Stomach (tissue), 8 donors: ENCODE measurements at regions not wholly inside any gene's neighbourhood (a gene's known extent, or its start where the extent isn't known, plus 50 kb on each side); places are given as distances from the start of the nearest gene placed in this dataset.

Experiments used
- DNase-seq, 2 donors: peaks; one replicate each; pipeline versions ENCODE4 v3.0.0 to v3.0.0-alpha.2; 2013 to 2019
- H3K27ac ChIP-seq, 5 donors: fragments of 200-600 bp in 4 of 5; sonication (generic) in 4 of 5; one replicate each; pipeline ENCODE4 v1.5.1; 2013 to 2019; ENCODE audit warnings: mild to moderate bottlenecking in 1 of 5, moderate library complexity in 1 of 5
- H3K27me3 ChIP-seq, 3 donors: fragments of 200-600 bp; sonication (generic); one replicate each; pipeline ENCODE4 v1.5.1; 2017 to 2019; ENCODE audit warnings: mixed run types in 1 of 3
- H3K36me3 ChIP-seq, 4 donors: fragments of 200-600 bp; sonication (generic); 1 replicate in 3 of 4; 2 replicates in 1 of 4; pipeline ENCODE4 v1.5.1; 2016 to 2019
- H3K4me1 ChIP-seq, 4 donors: fragments of 200-600 bp; sonication (generic); one replicate each; pipeline ENCODE4 v1.5.1; 2016 to 2019
- H3K4me3 ChIP-seq, 4 donors: fragments of 200-600 bp; sonication (generic) in 3 of 4; one replicate each; pipeline ENCODE4 v1.5.1; 2016 to 2019; ENCODE audit warnings: mild to moderate bottlenecking in 1 of 4
- H3K9me3 ChIP-seq, 4 donors: fragments of 200-600 bp; sonication (generic); one replicate each; pipeline ENCODE4 v1.5.1; 2016 to 2019
- CTCF ChIP-seq, 7 experiments: fragments of 450-650 bp in 4 of 7; fragments of 200-600 bp in 3 of 7; sonication (generic) in 3 of 7; IDR thresholded peaks; one replicate each; pipeline ENCODE4 v1.5.1; 2016 to 2019; ENCODE audit warnings: antibody characterized with exemption in 7 of 7, control low read depth in 2 of 7, mild to moderate bottlenecking in 1 of 7
- EP300 ChIP-seq: sonication (generic); formaldehyde crosslinking; IDR thresholded peaks from one replicate; pipeline ENCODE4 v1.6.1; 2017; ENCODE audit warnings: antibody characterized with exemption
- POLR2A ChIP-seq, 4 donors: fragments of 450-650 bp; IDR thresholded peaks; one replicate each; pipeline ENCODE4 v1.6.1; 2016; ENCODE audit warnings: antibody characterized with exemption in 4 of 4, control low read depth in 2 of 4, mild to moderate bottlenecking in 1 of 4, moderate library complexity in 1 of 4
- POLR2AphosphoS5 ChIP-seq, 3 donors: sonication (generic); formaldehyde crosslinking; IDR thresholded peaks; one replicate each; pipeline ENCODE4 v1.6.1; 2016; ENCODE audit warnings: antibody characterized with exemption in 3 of 3
- WGBS, 5 donors: extraction: QIAGEN DNeasy Blood & Tissue Kit in 3 of 5; methylation state at CpG; one replicate each; pipeline versions ENCODE4 v1.1.5 to v1.1.7; 2013 to 2018; 5-methylcytosine and 5-hydroxymethylcytosine counted together
- intact Hi-C: fragments of 100-400 bp; cut with DNase I; formaldehyde crosslinking; loops from one replicate; pipeline ENCODE4 v1.15.1; 2023; ENCODE audit warnings: low total_unique reads
- donor health status: healthy with polysubstance abuse.
- donor health status: Bipolar disorder and iron deficiency.
- donor health status: healthy.

GRCh38 chr11:105204636-105205035 is 65.1 kb upstream of the CARD18 start:
- no peak overlapping the region for H3K27ac ChIP-seq
- no peaks in the 10 kb centered on the region for H3K9me3 ChIP-seq
- H3K27me3 ChIP-seq: no peaks in the 10 kb centered on the region
- DNase-seq: no peak
- H3K36me3 ChIP-seq: no peaks in the 10 kb centered on the region
- peaks cover 0 to 20% (median 8%) of the 10 kb centered on the region in 4 donors for H3K4me1 ChIP-seq
- H3K4me3 ChIP-seq: no peak overlapping the region
- TF ChIP-seq POLR2AphosphoS5 (IDR thresholded peaks at IDR 0.05) (no peak), CTCF (IDR thresholded peaks at IDR 0.05) (no peak), EP300 (no peak), POLR2A (IDR thresholded peaks at IDR 0.05) (no peak)
- intact Hi-C loops: no loop called here

GRCh38 chr11:105203569-105204240 is 64.1 kb upstream of the CARD18 start:
- DNase-seq: no peak
- Histone ChIP-seq H3K4me1 (peaks cover 0 to 20% (median 8%) of the 10 kb centered on the region in 4 donors), H3K27me3 (no peaks in the 10 kb centered on the region), H3K4me3 (no peak overlapping the region), H3K9me3 (no peaks in the 10 kb centered on the region), H3K36me3 (no peaks in the 10 kb centered on the region), H3K27ac (no peak overlapping the region)
- intact Hi-C loops: no loop called here
- TF ChIP-seq POLR2AphosphoS5 (IDR thresholded peaks at IDR 0.05) (no peak), EP300 (no peak), POLR2A (IDR thresholded peaks at IDR 0.05) (no peak), CTCF (IDR thresholded peaks at IDR 0.05) (no peak)
- WGBS, 5 donors: 70 to 95% (median 94%) methylated on average over 2 of the region's 2 CpGs

- Histone ChIP-seq H3K9me3 (no peaks in the 10 kb centered on the region), H3K27ac (no peak overlapping the region), H3K36me3 (no peaks in the 10 kb centered on the region), H3K4me3 (no peak overlapping the region), H3K27me3 (no peaks in the 10 kb centered on the region), H3K4me1 (peaks cover 0 to 20% (median 8%) of the 10 kb centered on the region in 4 donors)
- intact Hi-C loops: no loop called here
- peak in 1 of 2 donors; percentile 75 for DNase-seq
- WGBS, 5 donors: 12 to 19% (median 14%) methylated on average over 3 of the region's 3 CpGs
- no peak for TF ChIP-seq CTCF (IDR thresholded peaks at IDR 0.05)
- no peak for TF ChIP-seq POLR2AphosphoS5 (IDR thresholded peaks at IDR 0.05)
- no peak for TF ChIP-seq EP300
- no peak for TF ChIP-seq POLR2A (IDR thresholded peaks at IDR 0.05)
These were observed 63.4 kb upstream of the CARD18 start for GRCh38 chr11:105202844-105203548.

GRCh38 chr11:105202422-105202821 is 62.9 kb upstream of the CARD18 start:
- H3K27ac ChIP-seq: no peak overlapping the region
- no peaks in the 10 kb centered on the region for H3K9me3 ChIP-seq
- TF ChIP-seq POLR2A (IDR thresholded peaks at IDR 0.05) (no peak), CTCF (IDR thresholded peaks at IDR 0.05) (no peak), POLR2AphosphoS5 (IDR thresholded peaks at IDR 0.05) (no peak), EP300 (no peak)
- no peaks in the 10 kb centered on the region for H3K27me3 ChIP-seq
- no peak for DNase-seq
- WGBS, 5 donors: 49 to 62% (median 56%) methylated on average over 4 of the region's 4 CpGs
- H3K4me1 ChIP-seq: peaks cover 0 to 20% (median 8%) of the 10 kb centered on the region in 4 donors
- no peak overlapping the region for H3K4me3 ChIP-seq
- intact Hi-C loops: no loop called here
- H3K36me3 ChIP-seq: no peaks in the 10 kb centered on the region
